Stimulated activated CD8-positive, alpha-beta memory T cell treated with anti-CD3 and anti-CD28 coated beads, Interleukin-4, amount 100 ng/mL, for 24 hours (primary cell): ENCODE measurements at regions not wholly inside any gene's neighbourhood (a gene's known extent, or its start where the extent isn't known, plus 50 kb on each side); places are given as distances from the start of the nearest gene placed in this dataset.

Source experiments
- DNase-seq: peaks from one replicate; pipeline ENCODE4 v3.0.0-alpha.2; 2020; ENCODE audit warnings: low read depth

DNA sequence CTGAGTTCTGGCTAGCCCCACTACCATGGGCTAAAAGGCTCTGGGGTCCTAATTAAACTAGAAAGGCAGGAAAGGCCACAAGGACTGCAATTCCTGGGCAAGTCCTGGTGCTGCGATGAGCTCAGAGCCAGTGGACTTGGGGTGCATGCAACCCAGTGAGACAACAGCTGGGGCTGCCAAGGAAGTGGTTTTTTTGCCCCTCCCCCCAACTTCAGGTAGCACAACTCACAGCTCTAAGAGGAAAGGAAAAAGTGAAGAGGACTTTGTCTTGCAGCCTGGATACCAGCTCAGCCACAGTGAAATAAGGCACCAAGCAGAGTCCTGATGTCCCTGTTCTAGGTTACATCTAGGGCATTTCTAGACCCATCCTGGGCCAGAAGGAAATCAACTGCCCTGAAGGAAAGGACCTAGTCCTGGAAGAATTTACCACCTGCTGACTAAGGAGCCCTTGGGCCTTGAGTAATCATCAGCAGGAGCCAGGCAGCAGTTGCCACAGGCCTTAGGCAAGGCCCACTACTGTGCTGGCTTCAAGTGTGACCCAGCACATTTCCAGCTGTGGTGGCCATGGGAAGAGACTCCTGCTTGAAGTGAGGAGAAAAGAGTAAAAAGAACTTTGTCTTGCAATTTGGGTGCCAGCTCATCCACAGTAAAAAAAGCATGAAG, 358.4 kb downstream of the BTBD3 start:
- no peak for DNase-seq

DNA sequence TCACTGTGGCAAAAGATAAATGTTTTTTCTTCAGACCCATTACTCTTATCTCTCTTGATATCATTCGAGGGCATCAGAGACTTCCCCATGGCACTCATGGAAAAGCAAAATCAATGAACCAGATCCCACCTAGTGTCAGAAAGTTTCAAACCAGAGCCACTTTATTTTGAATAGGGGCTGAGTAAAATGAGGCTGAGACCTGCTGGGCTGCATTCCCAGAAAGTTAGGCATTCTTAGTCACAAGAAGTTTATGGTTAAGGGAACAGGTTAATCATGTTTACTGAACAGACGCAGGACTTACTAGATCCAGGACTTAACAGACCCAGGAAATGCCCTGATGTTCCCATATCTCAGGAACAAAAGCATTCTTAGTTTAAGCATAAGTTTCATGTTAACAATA, 369.9 kb downstream of the BTBD3 start:
- no peak for DNase-seq

DNA sequence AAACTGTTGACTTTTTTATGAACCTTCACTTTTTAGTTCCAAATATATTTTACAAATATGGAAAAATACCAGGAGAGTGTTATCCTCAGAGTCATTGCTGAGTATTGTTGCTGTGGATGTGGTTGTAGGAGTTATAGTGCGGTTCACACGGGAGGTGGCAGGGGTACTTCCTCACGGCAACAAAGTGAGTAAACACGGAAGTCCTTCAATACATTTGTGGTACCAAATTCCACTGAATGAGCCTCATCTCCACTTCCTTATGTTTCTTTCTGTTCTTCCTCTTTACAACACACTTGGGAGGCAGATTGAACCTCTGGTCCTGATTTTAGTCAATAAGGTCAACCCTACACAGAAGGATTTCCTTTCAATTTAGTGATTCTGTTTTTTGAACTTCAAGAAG, 371.8 kb downstream of the BTBD3 start:
- no peak for DNase-seq

DNA sequence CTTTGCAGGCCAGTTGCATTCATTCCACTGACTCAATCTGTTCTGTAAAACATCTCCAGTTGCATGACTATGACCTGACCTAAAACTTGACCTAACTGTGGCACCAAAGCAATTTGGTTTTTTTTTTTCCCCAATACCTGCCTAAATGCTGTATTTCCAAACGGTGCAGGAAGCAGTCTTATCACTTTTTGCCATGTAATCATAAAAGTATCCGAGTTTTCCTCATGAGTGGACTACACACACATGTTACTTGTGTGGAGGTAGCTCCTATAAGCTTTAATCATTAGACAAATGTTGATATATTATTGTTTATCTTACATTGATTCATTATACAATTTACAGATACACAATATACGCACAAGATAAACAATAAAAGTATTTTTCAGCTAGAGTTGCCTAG, 373.7 kb downstream of the BTBD3 start:
- no peak for DNase-seq

DNA sequence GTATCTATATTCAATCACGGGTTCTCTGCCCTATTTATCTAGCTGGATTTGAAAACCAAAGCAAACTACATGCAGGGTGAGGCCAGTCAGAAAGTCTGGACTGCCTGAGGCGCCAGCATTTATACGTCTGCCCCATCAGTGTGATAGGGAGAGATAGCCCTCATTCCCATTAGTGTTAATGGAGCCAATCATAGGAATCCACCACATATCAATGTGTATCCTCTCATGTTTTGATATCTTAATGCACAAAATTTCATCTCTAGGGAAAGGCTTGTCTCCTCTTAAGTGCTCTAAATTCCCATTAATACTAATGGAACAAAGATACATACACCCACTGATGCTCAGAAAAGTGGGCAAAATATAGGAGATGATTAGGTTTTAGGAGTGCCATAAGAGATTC, 376.2 kb downstream of the BTBD3 start:
- no peak for DNase-seq

DNA sequence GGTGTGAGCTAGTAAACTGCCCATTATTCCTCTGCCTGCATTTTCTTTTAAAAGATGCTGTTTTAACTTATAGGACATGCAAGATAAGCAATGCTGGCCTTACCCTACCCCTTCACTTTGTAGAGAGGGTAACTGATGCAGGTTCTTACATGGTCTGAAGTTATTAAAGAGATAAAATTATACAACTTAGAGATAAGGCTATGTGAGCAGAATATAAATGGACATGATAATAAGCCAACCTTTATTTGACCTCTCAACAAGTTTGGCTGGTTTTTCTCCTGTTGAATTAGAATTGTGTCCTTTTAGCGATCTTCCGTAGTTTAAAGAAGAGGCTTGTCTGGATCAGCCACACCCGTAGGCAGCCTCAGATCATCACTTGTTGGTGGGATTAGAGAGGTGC, 377.0 kb downstream of the BTBD3 start:
- no peak for DNase-seq

DNA sequence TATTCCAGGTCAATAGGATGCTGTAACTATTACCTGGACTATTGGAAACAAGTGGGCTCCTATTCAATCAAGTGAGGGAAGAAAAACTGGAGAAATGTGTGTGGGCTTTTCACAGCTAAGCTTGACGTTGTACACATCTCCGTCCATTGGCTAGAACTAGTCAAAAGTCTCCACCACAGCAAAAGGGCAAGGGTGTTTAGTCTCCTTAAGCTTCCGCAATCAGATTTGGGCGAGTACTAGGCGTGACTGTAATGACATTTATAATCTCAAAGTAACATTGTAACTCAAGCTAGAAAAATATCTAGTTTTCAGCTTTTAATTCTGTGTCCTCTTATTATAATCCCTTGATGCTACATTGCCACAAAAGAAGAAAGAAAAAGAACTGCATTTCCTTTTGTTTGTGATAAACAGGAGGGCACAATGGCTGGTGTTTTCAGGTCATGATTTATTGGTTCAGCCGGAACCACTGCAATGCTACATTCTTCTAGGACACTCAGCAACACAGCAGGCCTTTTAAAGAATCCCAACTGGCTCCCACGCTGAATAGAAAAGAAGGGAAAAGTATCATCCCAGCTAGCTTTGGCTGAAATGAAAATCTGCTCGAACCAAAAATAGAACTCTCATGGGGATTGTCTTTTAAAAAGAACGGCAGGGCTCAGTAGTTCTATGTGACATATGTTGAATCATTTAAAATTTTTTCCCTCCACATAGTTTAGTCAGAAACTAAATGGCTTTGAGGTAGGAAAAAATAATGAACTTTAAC, 387.7 kb downstream of the BTBD3 start:
- DNase-seq: no peak

DNA sequence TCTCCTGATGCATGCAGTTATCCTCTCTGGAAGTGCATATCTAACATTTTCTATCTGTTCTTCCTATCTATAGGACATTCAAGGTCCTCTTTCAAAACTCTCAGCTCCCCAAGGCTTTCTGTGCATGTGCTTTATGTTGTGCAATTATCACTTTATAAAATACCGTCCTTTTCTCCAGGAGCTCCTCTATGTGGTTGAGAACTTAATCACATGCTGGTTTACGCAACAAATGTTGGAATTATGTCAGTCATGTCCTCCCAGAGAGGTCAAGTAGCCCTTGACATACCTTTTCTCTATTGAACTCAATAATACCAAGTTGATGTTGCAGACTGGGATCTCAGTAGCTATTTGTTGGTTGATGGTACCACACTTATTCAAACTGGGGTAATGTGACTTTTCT, 388.4 kb downstream of the BTBD3 start:
- DNase-seq: no peak

DNA sequence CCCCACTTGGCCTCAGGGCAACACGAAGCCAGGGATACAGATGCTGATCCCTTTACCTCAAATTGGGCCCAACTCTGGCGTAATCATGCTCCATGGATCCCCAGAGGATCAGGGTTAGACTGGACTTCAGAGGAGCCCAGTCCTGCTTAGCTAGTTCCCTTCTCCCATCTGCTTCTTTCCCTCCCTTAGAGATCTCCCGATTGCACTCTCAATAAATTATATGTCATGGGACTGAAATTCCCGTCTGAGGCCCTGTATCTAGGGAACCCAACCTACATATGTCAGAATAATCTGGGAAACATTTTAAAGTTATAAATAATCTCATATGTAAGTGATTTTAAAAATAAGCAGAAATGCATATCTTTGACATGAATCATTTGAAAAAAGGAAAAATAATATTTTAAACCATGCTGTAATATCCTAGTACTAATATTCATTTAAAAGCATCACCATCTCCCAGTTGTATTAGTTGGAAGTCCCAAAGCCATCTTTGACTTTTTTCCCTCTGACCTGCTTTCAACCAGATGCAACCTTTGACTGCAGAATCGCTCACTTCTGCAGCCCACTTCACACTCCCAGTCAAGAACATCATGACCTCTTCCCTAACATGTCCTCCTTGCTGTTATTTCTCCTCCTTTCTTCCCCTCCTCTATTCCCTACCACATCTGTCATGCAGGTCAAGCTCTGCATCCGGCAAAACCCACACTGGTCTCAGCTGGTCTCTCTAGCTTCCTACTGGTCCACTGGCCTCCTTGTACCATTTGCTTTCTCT, 393.6 kb downstream of the BTBD3 start:
- DNase-seq: no peak

DNA sequence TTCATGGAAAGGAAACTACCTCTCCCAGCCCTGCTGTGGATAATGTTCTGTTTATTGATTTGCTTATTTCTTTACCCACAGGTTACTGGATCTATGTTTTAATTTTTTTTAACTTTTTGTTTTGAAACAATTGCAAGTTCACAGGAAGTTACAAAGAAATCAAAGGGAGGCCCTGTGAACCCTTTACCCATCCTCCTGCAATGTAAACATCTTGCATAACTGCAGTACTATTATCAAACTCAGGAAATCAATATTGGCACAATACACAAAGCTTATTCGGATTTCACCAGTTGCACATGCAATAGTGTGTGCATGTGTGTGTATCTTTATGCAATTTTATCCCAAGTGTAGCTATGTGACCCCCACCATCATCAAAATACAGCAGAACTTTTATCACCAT, 398.0 kb downstream of the BTBD3 start:
- DNase-seq: no peak

DNA sequence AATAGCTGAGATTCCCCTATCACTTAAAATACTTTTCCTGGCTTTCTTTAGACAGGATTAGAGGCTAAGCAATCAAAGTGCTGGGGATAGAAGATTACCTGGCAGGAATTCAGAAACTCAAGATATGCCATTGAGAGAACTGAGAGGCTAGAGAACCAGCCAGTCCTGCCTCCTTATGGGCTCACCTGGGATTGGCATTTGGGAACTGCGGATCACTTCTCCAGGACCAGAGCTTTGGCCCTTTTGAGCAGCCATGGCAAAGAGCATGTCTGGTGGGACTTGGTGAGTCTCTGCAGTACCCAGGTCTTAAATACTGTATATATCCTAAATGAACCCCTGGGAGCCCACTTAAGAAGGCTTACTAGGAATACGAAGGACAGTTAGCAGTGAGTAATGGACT, 399.1 kb downstream of the BTBD3 start:
- no peak for DNase-seq

DNA sequence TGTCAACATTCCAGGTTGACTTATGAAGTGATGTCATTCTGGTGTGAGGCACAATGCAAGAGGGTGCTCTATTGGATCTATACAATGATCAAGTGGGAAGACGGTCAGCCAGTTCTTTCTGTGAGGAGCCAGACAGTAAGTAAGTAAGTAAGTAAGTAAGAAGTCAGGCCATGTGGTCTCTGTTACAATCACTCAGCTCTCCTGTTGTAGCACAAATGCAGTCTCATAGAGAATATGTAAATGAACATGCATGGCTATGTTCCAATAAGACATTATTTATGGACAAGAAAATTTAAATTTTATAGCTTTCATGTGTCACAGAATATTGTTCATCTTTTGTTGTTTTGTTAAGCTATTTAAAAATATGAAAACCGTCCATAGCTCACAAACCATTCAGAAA, 399.7 kb downstream of the BTBD3 start:
- DNase-seq: no peak

DNA sequence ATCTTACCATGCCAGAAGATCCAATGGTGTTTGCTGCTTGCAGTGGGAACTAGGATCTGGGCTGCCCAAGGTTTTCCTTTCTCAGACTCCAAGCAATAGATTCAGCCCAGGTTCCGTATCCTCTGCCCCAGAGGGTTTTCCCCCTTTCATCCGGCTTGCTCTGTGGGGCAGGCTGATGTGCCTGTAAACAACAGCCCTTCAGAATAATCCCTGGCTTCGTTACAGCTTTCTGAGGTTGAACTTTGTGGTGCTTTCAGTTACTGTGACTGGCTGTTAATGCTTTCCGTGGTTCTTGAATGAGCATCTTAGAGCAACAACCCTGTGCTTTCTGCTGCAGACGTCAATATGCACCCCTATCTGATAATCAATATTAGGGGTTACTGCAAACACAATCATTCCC, 400.4 kb downstream of the BTBD3 start:
- no peak for DNase-seq

DNA sequence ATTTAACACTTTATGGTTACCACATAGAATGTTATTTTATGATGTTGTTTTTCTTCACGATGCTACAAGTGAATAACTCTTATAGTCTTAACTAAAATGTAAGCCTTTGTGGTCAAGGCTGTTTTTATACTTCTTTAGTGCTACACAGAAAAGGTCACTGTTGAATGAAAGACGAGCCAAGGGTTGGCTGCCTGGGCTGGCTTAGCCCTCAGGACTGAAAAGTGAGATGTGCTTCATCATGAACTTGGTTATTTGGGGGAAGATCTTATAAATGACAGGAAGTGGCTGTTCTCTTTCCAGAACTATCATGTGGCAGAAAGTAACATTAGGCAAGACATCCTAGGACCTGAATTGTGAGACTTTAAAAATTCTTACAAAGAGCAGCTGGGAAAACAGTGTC, 404.0 kb downstream of the BTBD3 start:
- no peak for DNase-seq

DNA sequence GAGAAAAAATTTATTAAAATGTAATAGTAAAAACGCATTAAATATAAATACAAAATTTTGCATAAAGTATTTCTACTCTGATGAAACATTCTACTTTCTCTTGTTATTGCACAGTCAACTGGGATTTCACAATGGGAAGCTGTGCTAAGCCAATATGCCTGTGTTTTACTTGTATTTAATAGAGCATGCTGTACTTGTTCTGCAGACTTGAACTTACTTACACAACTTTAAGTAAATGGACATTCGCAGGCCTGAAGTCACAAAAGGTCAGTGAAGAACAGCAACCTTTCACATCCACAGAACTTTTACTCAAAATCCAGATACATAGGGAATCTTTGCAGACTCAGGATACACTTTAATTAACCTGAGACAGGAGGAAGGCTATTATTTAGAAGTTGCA, 409.5 kb downstream of the BTBD3 start:
- no peak for DNase-seq

DNA sequence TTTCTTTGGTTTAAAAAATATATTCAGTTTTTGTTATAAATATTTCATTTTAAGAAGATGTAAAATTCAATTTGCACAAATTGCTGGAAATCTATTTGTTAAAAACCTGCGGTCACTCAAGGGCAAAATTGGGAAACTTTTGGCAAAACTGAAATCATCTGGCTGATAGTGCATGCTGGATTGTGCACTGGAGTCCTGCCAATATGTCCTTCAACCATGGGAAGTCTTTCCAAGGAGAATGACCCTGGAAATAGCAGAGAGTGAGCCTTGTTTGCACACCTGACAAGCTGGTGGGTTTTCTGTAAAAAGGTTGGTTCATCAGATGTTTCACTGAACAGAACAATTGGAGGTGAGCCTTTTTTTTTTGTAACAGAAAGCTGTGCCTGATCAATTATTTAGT, 413.5 kb downstream of the BTBD3 start:
- no peak for DNase-seq

DNA sequence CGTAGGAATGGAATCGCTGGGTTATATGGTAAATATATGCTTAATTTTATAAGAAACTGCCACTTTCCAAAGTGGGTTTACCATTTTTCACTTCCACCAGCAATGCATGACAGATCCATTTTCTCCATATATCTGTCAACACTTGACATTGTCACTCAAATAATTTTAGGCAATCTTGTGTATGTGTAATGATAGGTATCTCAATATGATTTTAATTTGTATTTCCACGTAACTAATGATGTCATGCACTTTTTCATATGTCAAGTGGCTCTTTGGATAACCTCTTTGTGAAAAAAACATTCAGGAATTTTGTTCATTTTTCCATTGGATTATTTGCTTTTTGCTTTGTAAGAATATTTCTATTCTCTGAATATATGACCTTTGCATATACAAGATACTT, 419.9 kb downstream of the BTBD3 start:
- DNase-seq: no peak

DNA sequence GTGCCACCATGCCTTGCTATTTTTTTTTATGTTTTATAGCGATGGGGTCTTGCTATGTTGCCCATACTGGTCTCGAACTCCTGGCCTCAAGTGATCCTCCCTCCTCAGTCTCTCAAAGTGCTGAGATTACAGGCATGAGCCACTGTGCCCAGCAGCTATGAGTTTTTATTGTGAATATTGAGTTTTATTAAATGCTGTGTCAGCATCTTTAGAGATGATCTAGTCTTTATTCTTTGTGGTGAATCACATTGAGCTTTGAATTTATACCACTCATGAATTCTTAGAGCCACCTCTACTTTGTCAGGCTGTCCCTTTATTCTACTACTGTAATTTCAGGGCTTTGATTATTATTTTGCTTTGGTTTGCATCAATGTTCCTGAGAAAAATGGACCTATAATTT, 428.3 kb downstream of the BTBD3 start:
- DNase-seq: no peak

DNA sequence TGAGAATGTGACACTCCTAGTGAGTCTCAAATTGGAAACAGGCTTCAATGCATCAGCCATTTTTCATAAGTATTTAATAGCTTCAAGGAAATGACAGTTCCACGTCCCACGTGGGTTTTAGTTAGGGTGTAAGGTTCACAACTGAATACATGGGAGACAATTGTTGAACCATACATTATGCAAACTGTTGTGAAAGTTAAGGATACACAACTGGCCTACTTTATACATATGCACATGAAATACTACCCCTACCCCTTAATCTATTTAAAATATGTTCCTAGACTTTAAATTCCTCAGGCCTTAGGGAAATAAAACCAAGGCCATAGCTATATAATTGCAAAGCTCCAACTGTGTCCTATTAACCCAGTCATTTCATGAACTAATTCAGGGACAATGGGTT, 436.1 kb downstream of the BTBD3 start:
- no peak for DNase-seq

DNA sequence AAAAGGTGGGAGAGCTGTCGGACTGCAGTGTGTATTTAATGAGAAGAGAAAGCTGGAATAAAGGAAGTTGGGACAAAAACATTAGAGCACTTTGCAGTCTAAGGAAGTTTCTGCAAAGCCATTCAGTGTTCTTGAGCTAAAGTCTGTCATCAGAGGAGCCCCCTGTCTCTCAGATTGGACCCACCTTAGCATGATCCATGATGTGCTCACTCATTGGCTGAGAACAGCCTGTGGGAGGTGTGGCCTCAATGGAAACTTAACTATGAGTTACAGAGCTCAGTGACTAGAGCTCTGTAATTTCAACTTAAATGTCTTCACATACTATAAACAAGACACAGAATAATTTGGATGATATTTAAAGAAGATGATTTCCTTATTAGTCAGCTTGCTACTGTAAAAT, 437.0 kb downstream of the BTBD3 start:
- no peak for DNase-seq

DNA sequence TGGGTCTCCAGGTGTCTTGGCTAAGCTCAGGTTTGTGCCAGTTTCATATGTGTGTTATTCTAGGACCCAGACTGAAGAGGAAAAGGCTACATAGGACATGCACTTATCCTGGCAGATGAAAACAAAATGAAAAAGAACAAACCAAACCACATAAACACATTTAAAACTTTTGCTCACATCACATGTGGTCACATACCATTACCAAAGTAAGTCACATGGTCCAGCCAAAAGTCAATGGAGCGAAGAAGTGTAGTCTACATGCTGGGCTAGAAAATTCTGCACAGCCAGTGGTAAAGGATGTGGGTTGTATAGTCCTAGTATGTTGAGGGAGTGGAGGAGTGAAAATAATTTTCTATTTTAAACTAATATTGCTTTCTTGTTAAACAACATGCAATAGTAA, 437.5 kb downstream of the BTBD3 start:
- no peak for DNase-seq

DNA sequence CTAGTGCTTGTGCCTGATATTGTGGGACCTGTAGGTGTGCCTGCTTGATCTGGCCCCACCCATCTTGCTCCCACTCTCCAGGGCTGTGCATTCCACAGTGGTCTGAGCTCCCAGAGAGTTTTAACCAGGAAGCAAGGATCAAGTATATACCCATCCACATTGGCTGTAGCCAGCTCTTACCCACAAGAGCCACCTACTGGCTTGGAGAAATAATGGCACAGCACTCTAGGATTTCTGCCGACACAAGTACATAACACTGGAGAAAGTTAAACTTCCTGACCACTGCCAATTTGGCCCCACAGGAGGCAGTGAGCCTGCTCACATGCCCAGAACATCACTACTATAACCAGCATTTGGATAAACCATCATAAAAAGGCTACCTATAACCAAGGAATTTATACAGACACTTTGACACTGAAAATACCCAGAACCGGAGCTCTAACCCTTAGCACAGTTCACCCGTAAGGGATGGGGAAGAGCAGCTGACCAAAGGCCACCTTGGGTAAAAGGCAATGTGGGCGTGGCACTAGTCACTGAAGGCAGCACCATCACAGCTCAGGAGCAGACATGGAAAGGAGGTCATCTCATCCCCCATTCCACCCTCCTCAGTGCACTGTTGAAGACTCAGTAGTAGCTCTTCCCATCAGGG, 440.4 kb downstream of the BTBD3 start:
- DNase-seq: no peak

DNA sequence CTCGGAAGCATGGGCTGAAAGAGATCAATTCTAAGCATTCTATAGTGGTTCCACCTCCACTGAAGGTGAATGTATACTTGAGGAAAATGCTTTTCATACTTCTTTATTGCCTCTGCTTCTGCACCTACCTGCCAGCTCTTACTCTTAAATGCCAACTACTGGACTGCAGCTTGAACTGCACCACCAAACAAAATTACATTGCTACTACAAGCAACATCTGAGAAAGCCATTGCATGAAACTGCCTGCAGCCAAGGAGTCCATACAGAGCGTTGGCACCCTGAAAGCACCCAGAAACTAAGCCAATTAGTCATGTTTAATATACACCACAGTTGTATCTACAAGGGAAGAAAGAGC, 440.9 kb downstream of the BTBD3 start:
- DNase-seq: no peak
